Activated T-cell treated with anti-CD3 and anti-CD28 coated beads, Interleukin-2, amount 50 U/mL, for 4 hours (primary cell): ENCODE measurements at regions not wholly inside any gene's neighbourhood (a gene's known extent, or its start where the extent isn't known, plus 50 kb on each side); places are given as distances from the start of the nearest gene placed in this dataset.
"Not testable (repeated sequence)": the region's sequence is repeated elsewhere in the genome, so short reads cannot be mapped to it uniquely, and the experiment has no call there.

ENCODE experiments used
- ATAC-seq, 2 donors: fragments of 200-7000 bp; cut with Tn5 transposase; one replicate each; pipeline ENCODE4 v1.10.0; 2021
- DNase-seq: peaks from one replicate; pipeline ENCODE4 v3.0.0-alpha.2; 2020
- H3K27me3 Mint-ChIP-seq: one replicate; pipeline ENCODE4 v1.8.0; 2021; ENCODE audit warnings: low read depth, mixed read lengths
- H3K36me3 Mint-ChIP-seq: one replicate; pipeline ENCODE4 v1.8.0; 2022; ENCODE audit warnings: mixed read lengths; ENCODE audit not compliant: insufficient read depth
- H3K4me1 Mint-ChIP-seq: one replicate; pipeline ENCODE4 v1.8.0; 2021; ENCODE audit warnings: low read depth, mixed read lengths
- H3K4me3 Mint-ChIP-seq: one replicate; pipeline ENCODE4 v1.8.0; 2021; ENCODE audit warnings: mild to moderate bottlenecking, moderate library complexity, mixed read lengths
- H3K9me3 Mint-ChIP-seq: one replicate; pipeline ENCODE4 v1.8.0; 2021; ENCODE audit warnings: mixed read lengths

- not testable (repeated sequence) for H3K9me3 Mint-ChIP-seq, H3K4me3 Mint-ChIP-seq, ATAC-seq, DNase-seq, H3K27me3 Mint-ChIP-seq, H3K36me3 Mint-ChIP-seq, H3K4me1 Mint-ChIP-seq
Observed at GRCh38 chr15:21062619-21063163, 196.6 kb upstream of the POTEB2 start.

- not testable (repeated sequence) for H3K4me1 Mint-ChIP-seq
Observed at GRCh38 chr15:21051866-21052265, 185.8 kb upstream of the POTEB2 start.

GRCh38 chr15:21031703-21032102 is 165.6 kb upstream of the POTEB2 start:
- ATAC-seq, H3K4me3 Mint-ChIP-seq, H3K36me3 Mint-ChIP-seq, H3K4me1 Mint-ChIP-seq, H3K9me3 Mint-ChIP-seq, DNase-seq, H3K27me3 Mint-ChIP-seq: not testable (repeated sequence)

More at GRCh38 chr15:21051866-21052265, 185.8 kb upstream of the POTEB2 start:
- ATAC-seq, H3K36me3 Mint-ChIP-seq, H3K9me3 Mint-ChIP-seq, DNase-seq, H3K27me3 Mint-ChIP-seq, H3K4me3 Mint-ChIP-seq: not testable (repeated sequence)

- H3K4me1 Mint-ChIP-seq, ATAC-seq, DNase-seq, H3K4me3 Mint-ChIP-seq, H3K36me3 Mint-ChIP-seq, H3K9me3 Mint-ChIP-seq, H3K27me3 Mint-ChIP-seq: not testable (repeated sequence)
Observed at GRCh38 chr15:21029001-21029400, 162.9 kb upstream of the POTEB2 start.

GRCh38 chr15:21027942-21028341 is 161.8 kb upstream of the POTEB2 start:
- H3K9me3 Mint-ChIP-seq, DNase-seq, H3K4me3 Mint-ChIP-seq, H3K4me1 Mint-ChIP-seq, H3K27me3 Mint-ChIP-seq, H3K36me3 Mint-ChIP-seq: not testable (repeated sequence)
- peak in 1 of 2 donors; percentile 39 for ATAC-seq

GRCh38 chr15:21026848-21027247 is 160.7 kb upstream of the POTEB2 start:
- H3K9me3 Mint-ChIP-seq, H3K27me3 Mint-ChIP-seq, DNase-seq, ATAC-seq, H3K4me3 Mint-ChIP-seq, H3K36me3 Mint-ChIP-seq, H3K4me1 Mint-ChIP-seq: not testable (repeated sequence)

- not testable (repeated sequence) for H3K4me3 Mint-ChIP-seq, ATAC-seq, H3K4me1 Mint-ChIP-seq, DNase-seq, H3K9me3 Mint-ChIP-seq, H3K36me3 Mint-ChIP-seq, H3K27me3 Mint-ChIP-seq
Observed at GRCh38 chr15:21024235-21024987, 158.3 kb upstream of the POTEB2 start.

- not testable (repeated sequence) for H3K27me3 Mint-ChIP-seq, H3K36me3 Mint-ChIP-seq, DNase-seq, H3K9me3 Mint-ChIP-seq, H3K4me3 Mint-ChIP-seq, ATAC-seq, H3K4me1 Mint-ChIP-seq
Observed at GRCh38 chr15:21018176-21018575, 152.1 kb upstream of the POTEB2 start.

- H3K4me3 Mint-ChIP-seq, H3K4me1 Mint-ChIP-seq, H3K27me3 Mint-ChIP-seq, H3K36me3 Mint-ChIP-seq, ATAC-seq, H3K9me3 Mint-ChIP-seq, DNase-seq: not testable (repeated sequence)
Observed at GRCh38 chr15:21017326-21017725, 151.2 kb upstream of the POTEB2 start.

- H3K9me3 Mint-ChIP-seq, H3K4me1 Mint-ChIP-seq, DNase-seq, H3K4me3 Mint-ChIP-seq, H3K27me3 Mint-ChIP-seq, H3K36me3 Mint-ChIP-seq: not testable (repeated sequence)
- ATAC-seq: peak in 1 of 2 donors; percentile 10
Observed at GRCh38 chr15:21016589-21016988, 150.5 kb upstream of the POTEB2 start.

GRCh38 chr15:21015171-21015570 is 149.1 kb upstream of the POTEB2 start:
- not testable (repeated sequence) for DNase-seq, H3K9me3 Mint-ChIP-seq, H3K4me1 Mint-ChIP-seq, H3K27me3 Mint-ChIP-seq, H3K36me3 Mint-ChIP-seq, ATAC-seq, H3K4me3 Mint-ChIP-seq

GRCh38 chr15:21013308-21013707 is 147.2 kb upstream of the POTEB2 start:
- ATAC-seq: peak in 1 of 2 donors; percentile 24

GRCh38 chr15:21009651-21010050 is 143.5 kb upstream of the POTEB2 start:
- not testable (repeated sequence) for H3K9me3 Mint-ChIP-seq, H3K4me1 Mint-ChIP-seq, H3K27me3 Mint-ChIP-seq, H3K36me3 Mint-ChIP-seq, DNase-seq, H3K4me3 Mint-ChIP-seq, ATAC-seq

More at GRCh38 chr15:21013308-21013707, 147.2 kb upstream of the POTEB2 start:
- not testable (repeated sequence) for H3K4me1 Mint-ChIP-seq, H3K4me3 Mint-ChIP-seq, H3K36me3 Mint-ChIP-seq, H3K27me3 Mint-ChIP-seq, DNase-seq, H3K9me3 Mint-ChIP-seq

GRCh38 chr15:21003459-21003858 is 137.3 kb upstream of the POTEB2 start:
- ATAC-seq, H3K4me3 Mint-ChIP-seq, H3K27me3 Mint-ChIP-seq, H3K36me3 Mint-ChIP-seq, DNase-seq, H3K9me3 Mint-ChIP-seq, H3K4me1 Mint-ChIP-seq: not testable (repeated sequence)

GRCh38 chr15:21001950-21002349 is 135.8 kb upstream of the POTEB2 start:
- H3K27me3 Mint-ChIP-seq, ATAC-seq: not testable (repeated sequence)

More at GRCh38 chr15:21001950-21002349, 135.8 kb upstream of the POTEB2 start:
- H3K4me1 Mint-ChIP-seq, DNase-seq, H3K9me3 Mint-ChIP-seq, H3K4me3 Mint-ChIP-seq, H3K36me3 Mint-ChIP-seq: not testable (repeated sequence)
